ENCODE measurements at regions not wholly inside any gene's neighbourhood (a gene's known extent, or its start where the extent isn't known, plus 50 kb on each side); places are given as distances from the start of the nearest gene placed in this dataset.
A peak's percentile ranks its signal among the peaks of the same experiment; 100 is the strongest.
"Not testable (repeated sequence)": the region's sequence is repeated elsewhere in the genome, so short reads cannot be mapped to it uniquely, and the experiment has no call there.

DNA sequence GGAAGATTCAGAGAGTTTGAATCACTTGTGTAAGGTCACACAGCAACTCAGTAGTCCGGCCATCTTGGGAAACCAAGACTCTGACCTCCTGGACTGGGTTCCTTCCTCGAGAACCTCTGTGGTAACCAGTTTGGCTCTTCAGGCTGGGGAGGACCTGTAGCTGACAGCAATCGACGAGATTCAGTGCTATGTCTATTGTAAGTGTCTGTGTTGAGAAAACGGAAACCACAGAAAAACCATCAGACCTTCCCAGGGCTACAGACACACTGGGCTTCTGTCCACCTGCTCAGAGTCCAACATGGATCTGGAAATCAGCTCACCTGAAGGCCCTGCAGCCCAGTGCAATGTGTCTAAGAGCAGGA, 403.7 kb downstream of the RPS24 start:
- DNase-seq (ENCODE audit: low read depth), result no peak

DNA sequence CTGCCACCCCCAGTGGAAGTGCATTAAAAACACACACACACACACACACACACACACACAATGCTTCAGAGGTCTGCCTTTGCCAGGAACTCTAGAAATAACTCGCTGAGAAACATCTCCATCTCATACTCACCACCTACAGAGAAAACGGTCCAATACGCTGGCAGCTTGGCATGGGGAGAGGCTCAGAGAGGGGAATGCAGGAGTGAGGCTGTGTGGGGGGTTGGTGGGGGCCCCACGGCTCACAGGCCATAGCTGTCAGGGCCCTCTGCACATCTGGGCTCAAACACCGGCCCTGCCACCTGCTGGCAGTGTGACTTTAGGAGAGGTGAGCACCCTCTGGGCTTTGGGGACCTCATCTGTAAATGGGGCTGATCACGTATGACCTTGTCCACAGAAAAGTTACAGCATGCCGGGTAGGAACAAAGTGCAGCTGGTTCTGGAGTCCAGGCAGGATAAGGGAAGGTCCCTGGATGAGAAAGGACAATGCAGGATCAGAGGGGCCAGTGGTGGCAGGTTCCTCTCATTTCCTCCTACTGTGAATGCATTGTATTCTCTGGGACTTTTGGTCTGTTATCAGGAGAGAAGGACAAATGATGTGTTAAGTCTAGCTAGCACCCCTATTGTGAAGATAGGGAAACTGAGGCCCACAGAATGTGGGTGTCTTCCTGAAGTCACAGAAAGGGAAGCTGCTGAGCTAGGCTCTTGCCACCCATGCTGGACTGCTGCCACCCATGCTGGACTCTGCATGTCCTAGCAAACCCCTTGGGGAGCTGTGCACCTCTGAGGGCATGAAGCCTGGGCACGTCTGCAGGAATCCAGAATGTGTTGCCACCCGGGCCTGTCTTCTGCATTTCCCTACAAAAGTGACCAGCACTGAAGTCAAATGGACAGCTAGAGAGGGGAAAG, 404.6 kb downstream of the RPS24 start:
- DNase-seq (ENCODE audit: low read depth), result no peak

DNA sequence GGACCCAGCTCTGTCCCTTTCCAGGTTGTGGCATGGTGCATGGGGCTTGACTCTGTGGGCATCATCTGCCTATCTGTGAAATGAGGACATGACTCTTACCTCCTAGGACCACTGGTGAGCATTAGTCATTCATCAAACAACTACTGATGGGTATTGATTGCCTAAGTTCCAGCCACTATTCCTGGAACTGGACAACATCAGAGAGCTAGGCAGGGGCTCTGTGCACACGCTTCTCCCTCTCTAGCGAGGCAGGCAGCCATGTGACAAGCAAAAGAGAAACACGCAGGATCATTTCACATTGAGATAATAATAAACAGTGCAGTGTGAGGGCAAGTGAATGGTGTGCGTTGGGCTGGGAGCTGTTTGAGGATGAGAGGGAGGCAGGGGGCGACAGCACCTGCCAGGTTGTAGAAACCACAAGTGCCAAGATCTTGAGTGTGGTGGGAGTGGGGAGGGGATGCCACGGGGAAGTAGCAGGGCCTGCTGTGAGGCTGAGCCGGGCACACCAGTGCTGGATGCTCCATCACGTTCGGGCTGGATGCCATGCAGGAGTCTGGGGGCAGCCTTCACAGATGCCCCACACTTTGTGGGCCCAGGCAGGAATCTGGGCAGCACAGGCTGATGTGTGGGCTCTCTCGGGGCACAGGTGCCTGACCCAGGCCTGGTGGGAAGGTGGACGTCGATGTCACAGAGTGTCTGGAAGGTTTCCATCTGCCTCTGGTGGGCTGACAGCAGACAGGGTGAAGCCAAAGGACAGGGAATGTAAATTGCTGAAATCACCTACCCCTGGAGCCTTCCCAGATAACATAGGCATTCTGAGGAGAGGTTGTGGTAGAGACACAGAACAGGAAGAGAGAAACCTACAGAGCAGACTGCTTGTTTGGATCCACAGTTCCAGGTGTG, 405.5 kb downstream of the RPS24 start:
- DNase-seq (ENCODE audit: low read depth), result no peak

DNA sequence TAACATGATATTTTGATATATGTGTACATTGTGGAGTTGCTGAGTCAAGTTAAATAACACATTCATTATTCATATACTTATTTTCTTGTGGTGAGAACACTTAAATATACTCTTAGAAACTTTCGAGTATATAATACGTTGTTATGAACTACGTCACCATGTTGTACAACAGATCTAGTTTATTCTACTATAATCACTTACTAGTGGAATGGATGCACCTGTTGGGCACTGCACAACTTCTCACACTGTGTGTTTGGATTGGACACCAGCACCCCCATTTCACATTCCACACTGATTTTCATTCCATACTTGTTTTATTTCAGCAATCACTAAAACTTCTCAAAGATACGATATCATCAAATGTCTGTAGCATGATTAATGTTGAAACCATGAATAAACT, 407.3 kb downstream of the RPS24 start:
- DNase-seq (ENCODE audit: low read depth), result no peak

DNA sequence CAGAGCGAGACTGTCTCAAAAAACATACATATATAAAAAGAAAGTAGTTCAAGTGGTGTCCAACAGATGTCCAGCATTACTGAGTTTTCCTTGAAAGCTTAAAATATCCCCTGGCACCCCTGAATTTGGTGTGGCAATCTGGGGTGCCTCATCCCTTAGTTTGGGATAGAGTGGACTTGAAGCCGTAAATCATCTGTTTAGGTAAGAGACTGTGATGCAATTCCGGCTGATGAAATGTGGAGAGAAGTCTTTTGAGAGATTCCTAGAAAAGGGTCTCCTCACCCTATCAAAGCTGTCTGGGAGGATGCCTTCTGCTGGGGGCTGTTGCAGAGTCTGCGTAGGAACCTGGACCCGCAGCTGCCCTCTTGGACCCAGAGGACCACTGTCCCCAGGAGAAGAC, 408.0 kb downstream of the RPS24 start:
- DNase-seq (ENCODE audit: low read depth), result no peak

DNA sequence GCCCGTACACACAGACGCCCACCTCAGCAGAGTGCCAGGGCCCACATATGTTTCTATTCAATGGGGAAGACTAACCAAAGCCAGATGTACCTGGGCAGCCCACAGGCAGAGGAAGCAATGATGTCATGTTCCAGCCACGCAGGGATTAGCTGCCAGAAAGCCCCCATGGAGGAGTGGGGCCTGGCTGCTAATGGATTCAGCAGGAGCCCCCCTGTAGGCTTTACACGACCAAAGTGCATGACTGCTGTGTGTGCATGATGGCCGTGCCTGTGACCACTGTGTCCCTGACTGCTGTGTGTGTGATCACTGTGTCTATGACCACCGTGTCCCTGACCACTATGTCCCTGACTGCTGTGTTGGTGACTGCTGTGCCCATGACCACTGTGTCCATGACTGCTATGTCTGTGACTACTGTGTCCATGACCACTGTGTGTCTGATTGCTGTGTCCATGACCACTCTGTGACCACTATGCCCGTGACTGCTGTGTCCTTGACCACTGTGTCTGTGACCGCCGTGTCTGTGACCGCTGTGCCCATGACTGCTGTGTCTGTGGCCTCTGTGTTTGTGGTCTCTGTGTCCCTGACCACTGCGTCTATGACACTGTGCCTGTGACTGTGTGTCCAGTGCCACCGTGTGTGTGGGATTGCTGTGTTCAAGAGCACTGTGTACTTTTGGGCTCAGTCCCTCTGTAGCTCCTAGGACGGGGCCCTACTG, 409.3 kb downstream of the RPS24 start:
- DNase-seq (ENCODE audit: low read depth), result no peak

DNA sequence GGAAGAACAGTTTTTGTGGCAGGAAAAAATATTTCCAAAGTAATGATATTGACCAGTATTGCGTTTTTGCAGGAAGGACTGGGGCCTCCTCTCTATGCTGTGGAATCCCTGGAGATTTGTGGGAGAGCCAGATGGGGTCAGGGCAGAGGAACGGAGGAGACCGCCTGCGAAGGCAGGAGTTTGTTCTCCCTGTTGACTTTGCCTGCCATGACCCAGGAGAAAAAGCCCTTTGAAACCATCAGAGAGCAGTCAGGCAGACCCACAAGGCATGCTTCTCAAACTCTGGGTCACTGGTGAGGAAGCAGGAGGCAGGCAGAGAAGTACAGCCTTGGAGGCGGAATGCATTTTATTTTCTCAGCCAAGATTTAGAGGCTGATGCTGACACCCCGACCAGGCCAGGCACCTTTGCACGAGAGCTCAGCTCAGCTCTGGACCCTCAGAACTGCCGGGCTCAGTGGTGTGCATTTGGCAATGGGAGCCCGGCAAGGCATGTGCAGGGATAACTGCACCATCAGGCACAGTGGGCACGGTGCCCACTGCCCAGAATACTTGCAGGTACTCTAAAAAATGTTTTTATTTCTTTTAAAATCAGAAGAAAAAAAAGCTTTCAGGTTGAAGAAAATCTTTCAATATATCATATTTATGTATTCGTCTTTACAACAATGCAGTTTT, 410.4 kb downstream of the RPS24 start:
- DNase-seq (ENCODE audit: low read depth), result no peak

DNA sequence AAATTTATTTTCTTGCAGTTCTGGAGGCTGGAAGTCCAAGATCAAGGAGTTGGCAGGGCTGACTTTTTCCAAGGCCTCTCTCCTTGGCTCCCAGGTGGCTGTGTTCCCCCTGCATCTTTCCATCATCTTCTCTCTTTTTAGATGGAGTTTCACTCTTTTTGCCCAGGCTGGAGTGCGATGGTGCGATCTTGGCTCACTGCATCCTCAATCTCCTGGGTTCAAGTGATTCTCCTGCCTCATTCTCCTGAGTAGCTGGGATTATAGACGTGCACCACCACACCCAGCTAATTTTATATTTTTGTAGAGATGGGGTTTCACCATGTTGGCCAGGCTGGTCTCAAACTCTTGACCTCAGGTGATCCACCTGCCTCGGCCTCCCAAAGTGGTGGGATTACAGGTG, 411.1 kb downstream of the RPS24 start:
- DNase-seq (ENCODE audit: low read depth), result not testable (repeated sequence)

DNA sequence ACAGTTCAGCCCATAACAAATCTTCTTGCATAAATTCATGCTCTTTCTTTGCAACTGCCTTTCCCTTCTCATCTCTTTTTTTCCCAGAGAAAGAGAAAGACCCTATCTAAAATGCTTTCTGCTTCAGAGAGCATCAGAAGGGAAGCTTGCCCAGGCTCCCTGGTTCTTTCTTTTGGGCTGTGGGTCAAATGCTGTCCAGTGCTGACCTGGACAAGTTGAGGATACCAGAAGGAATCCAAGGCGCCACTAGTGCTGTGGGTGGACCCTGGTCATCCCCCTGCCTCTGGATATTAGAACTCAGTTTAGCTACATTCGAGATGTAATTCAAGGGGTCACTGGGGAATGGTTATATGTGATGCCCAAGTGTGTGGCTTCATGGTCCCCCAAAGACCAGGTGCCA, 411.6 kb downstream of the RPS24 start:
- DNase-seq (ENCODE audit: low read depth), result no peak

DNA sequence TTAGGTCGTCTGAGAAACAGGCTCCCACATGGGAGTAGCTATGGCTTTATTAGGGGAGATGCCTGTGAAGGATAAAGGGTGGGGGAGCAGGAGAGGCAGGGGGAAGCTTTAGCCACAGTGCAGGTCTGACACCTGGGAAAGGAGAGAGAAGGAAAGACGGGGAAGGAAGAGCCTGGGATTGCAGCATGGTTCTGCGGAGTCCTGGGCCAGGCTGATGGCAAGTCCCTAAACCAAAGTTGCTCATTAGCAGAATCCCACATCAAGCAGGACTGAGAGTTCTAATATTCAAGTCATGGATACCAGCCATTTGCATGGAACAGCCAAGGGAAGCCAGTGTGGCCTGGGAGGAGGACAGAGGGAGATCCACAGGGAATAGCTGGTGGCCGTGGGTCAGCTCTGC, 414.8 kb downstream of the RPS24 start:
- DNase-seq (ENCODE audit: low read depth), result no peak

DNA sequence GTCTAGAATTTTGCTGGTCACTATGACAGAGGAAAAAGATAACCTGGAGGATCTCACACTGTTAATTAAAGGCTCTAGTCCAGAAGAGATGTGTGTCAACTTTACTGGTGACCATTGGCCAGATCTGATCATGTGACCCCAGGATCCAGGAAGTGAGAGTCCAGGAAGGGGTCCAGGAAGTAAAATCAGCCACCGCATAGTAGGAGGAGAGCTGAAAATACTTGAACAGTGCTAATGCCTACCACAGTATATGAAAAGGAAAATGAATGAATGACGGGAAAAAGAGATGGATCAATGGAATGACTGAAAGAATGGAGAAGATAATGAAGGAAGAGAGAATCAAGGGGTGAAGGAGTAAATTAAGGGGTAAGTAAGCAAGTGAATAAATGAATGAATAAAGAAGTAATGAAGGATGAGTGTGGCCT, 415.3 kb downstream of the RPS24 start:
- DNase-seq (ENCODE audit: low read depth), result no peak

DNA sequence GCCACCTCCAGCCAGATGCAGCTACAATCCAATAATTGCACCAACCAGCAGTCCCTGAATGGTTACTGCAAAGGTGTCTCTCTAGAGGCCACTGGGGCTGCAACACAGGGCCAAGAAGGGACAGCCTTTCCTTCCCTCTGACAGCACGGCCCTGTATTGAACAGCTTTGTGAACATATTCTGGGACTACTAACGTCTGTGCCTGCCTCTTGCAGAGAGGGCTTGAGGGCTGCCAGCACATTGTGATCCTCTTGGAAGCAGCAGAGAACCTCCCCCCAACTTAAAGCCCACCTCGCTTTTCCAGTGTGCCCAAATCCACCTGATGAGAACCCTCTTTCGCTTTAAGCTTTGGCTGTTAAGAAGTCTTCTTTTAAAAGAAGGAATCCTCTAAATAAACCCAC, 415.9 kb downstream of the RPS24 start:
- DNase-seq (ENCODE audit: low read depth), result no peak

DNA sequence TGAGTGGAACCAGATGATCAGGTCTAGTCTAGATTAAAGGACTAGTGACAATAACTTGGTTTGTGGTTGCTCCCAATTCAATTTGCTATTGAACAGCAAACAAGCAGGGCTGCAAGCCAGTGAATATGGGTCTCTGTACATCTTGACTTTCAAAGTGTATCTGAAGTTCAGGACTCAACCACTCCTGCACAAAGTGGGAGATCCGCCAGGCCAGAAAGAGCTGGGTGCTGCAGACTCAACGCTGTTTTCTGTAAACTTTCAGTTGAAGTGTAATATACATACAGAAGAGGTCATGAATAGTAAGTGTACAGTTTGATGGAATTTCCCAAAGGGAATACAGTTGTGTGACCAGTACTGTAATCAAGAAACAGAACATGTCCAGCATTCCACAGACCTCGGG, 416.6 kb downstream of the RPS24 start:
- DNase-seq (ENCODE audit: low read depth), result no peak

DNA sequence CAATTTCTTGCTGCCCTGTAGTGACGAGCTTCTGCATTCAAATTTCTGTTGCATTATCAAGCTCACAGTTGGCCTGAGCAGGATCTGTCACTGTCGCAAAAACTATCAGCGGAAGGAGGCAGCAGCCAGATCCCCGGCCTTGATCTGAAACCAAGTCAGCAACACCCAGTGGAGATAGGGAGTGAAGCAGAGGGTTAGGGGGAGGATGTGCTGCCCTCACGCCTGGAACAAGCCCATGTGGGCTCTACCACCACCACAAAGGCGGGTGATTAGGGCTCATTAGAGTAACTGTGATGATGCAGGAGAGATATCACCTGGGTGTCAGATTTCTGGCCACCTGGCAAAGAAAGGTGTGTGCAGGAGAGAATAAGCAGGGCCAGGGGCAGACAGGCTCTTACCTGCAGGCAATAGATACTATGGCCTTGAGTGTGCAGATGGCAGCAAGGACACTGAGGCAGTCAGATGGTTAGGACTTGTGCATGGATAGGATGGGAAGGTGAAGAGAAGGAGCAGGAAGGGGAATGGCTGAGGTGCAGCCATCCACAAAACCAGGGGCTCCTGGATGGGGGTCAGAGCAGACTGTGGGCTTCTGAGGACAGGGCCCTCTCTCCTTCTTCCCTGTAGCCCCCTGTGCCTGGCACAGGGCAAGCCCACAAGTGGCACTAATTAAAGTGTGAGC, 417.3 kb downstream of the RPS24 start:
- no peak for DNase-seq (ENCODE audit: low read depth)

DNA sequence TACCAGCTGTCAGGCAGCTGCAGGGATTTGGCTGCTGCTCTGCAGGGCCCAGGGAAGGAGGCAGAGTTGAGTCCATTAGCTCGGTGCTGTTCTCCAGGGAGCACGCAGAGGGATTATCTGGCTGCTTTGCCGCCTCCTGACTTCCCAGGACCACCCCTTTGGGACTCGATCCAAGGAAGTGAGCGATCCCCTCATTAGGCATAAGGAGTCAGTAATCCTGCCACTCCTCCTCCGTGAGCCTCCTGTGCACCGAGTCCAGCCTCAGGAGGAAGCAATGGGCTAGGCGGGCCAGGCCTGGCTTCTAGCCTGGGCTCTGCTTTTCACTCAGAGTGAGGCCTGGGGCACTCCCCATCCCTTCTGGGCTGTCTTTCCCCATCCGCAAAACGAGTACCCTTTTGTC, 417.9 kb downstream of the RPS24 start:
- DNase-seq (ENCODE audit: low read depth), result no peak

DNA sequence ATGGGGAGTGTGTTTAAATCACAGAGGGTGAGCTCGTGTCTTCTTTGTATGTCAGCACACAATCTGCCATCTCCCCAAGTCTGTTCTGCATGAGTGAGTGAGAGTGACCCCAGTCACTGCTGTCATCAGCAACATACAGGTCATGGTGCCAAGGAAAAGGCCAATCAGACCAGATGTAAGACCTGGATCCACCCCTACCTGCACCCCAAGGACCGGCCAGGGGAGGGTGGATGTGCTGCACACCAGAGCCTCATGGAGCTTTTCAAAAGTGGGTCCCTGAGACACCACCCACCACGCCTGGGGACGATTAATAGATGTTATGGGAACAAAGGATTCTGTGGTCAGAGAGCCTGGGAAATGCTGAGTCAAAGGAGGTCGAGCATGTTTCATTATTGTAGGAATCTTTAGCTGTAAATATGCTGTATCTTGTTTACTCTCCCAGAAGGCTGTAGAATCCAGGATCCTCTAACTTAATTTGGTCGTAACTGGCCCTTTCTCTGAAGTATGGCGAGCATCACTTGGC, 420.5 kb downstream of the RPS24 start:
- DNase-seq (ENCODE audit: low read depth), result no peak

DNA sequence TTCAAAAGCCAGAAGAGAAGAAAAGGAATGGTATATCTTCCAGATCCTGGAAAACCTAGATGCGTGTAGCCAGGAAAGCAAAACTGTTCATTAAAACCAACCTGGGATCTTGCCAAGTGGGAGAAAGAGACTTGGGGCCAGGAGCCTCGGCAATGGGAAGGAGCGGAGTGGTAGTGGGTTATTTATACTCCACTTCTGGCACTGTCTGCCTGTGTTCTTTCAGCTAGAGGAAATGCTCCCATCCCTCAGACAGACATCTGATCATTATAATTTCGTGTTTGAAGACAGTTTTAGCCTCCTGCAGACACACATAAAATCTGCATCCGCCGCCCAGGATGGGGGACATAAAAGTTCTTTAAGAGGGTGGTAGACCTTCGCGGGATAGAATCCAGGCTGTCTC, 421.6 kb downstream of the RPS24 start:
- DNase-seq (ENCODE audit: low read depth), result no peak

DNA sequence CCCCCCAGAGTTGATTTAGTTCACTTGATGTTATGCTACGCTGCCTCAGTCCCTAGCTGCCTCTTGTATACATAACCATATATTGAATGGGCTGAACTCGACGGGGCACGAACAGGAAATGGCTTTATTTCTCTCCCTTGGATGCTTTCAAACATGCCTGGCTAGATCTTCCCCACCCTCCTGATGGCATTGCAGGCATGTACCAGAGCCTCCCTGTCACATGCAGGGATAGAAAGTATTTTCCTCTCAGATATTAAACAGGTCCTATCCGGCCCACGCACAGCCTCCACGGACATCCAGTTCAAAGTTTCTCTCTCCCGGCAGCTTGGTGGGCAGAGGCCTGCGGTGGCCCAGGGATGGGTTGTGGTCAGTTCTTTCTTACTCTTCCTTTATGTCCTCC, 422.1 kb downstream of the RPS24 start:
- DNase-seq (ENCODE audit: low read depth), result no peak

DNA sequence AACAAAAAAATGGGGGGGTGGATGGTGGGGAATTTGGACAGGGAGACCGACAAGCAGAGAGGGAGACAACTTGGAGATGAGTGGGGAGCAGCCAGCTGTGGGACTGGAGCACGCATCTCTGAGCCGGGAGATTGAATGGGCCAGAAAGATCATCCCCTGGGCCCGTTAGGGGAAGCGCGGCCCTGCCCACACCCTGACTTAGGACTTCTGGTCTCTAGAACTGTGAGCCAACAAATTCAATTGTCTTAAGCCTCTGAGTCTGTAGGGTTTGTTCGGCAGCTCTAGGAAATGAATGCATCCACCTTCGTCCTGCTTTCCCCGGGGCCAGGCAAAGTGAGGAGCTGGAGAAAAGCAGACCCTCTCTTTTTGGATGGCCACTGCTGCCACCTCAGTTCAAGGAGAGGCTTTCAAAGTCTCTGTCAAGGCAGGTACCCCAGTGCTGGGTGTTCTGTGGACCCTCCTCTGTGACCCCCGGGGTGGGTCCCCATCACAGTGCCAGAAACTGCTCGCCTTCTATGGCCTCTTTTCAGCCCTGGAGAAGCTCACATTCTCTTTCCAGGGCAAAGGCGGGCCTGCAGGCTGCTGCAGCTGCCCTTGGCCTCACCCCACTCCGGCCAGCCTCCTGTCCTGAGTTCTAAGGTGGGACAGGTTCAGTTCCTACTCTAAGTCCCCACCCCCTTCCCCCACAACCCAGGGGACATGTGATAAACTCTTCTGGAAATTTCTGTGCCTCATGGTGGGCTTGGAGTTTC, 423.2 kb downstream of the RPS24 start:
- no peak for DNase-seq (ENCODE audit: low read depth)

DNA sequence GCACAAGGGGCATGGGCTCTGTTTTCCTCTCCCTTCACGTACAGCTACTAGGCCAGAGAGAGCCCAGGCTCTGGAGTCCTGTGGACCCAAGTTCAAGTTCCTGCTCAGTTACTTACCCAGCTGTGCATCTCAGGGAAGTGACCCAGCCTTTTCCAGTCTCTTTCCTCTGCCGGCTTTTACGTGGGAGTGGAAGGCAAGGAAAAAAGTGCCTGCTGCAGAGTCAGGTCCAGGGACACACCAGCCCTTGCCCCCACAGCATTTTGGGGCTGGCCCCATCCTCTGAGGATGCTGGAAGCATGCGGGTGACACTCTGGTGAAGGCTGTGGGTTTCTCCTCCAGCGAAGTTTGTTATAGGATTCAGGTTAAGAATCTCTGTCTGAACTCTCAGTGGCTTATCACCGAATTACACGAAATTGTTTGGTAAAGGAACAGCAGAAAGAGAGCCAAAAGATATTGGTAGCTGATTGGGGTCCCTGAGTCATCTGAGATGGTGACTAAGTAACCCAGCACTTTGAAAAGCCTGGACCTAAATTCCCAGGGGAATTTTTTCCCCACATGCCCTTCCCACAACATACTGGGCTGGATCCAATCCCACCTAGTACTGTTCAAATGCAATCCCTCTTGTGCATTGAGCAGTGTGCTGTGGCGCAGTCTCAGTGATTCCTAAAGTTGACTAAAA, 424.3 kb downstream of the RPS24 start:
- DNase-seq (ENCODE audit: low read depth), result peak; percentile 3

Data from renal cortical epithelial cell (primary cell).